HL-60 (cell line): ENCODE measurements at regions not wholly inside any gene's neighbourhood (a gene's known extent, or its start where the extent isn't known, plus 50 kb on each side); places are given as distances from the start of the nearest gene placed in this dataset.

Experiments used
- DNase-seq, 2 experiments: peaks; one replicate each; pipeline ENCODE4 v3.0.0-alpha.2; 2010 to 2020; ENCODE audit warnings: low read depth in 1 of 2, low spot score in 1 of 2
- H3K27ac ChIP-seq: fragments of 250-450 bp; sonication (Bioruptor Pico); replicated peaks from 2 replicates; pipeline ENCODE4 v1.5.1; 2020; ENCODE audit warnings: mild to moderate bottlenecking, moderate library complexity
- H3K27me3 ChIP-seq: fragments of 250-450 bp; sonication (Bioruptor Pico); 2 replicates; pipeline ENCODE4 v1.5.1; 2021; ENCODE audit warnings: mild to moderate bottlenecking, moderate library complexity; ENCODE audit not compliant: insufficient read depth, poor library complexity, severe bottlenecking
- H3K4me3 ChIP-seq: replicated peaks from 2 replicates; pipeline ENCODE4 v1.5.1; 2011; ENCODE audit warnings: mild to moderate bottlenecking, control low read depth, low read length; ENCODE audit not compliant: insufficient read depth
- CTCF ChIP-seq: IDR thresholded peaks from one replicate; pipeline ENCODE4 v1.5.1; 2011; ENCODE audit warnings: low read length, control low read depth, inconsistent platforms; ENCODE audit not compliant: insufficient read depth
- GABPA ChIP-seq: IDR thresholded peaks from 2 replicates; pipeline ENCODE4 v1.6.1; 2012; ENCODE audit warnings: low read depth
- POLR2AphosphoS5 ChIP-seq: IDR thresholded peaks from 2 replicates; pipeline ENCODE4 v1.6.1; 2012; ENCODE audit warnings: low read depth
- REST ChIP-seq: IDR thresholded peaks from 2 replicates; pipeline ENCODE4 v1.6.1; 2012; ENCODE audit warnings: low read depth; ENCODE audit not compliant: insufficient replicate concordance
- SPI1 ChIP-seq: IDR thresholded peaks from 2 replicates; pipeline ENCODE4 v1.6.1; 2012; ENCODE audit warnings: low read depth, mild to moderate bottlenecking, borderline replicate concordance

- TF ChIP-seq POLR2AphosphoS5 = no peak
- TF ChIP-seq SPI1 = no peak; the same call in 1 of the 2 replicates
- TF ChIP-seq REST = no peak
- no peak for TF ChIP-seq CTCF
- TF ChIP-seq GABPA = no peak
These were observed 225.5 kb upstream of the IL12A start for GRCh38 chr3:159763011-159763601.

GRCh38 chr3:159763602-159764489, 224.8 kb upstream of the IL12A start:
- no peak for TF ChIP-seq POLR2AphosphoS5
- TF ChIP-seq CTCF = no peak
- no peak for TF ChIP-seq SPI1
- no peak for TF ChIP-seq GABPA
- TF ChIP-seq REST = no peak
- H3K4me3 ChIP-seq = peak overlapping the region; percentile 51
- peaks cover 45% of the 10 kb centered on the region for H3K27me3 ChIP-seq
- no peak overlapping the region for H3K27ac ChIP-seq
- DNase-seq = no peak

More at GRCh38 chr3:159763011-159763601, 225.5 kb upstream of the IL12A start:
- H3K4me3 ChIP-seq = peak overlapping the region; percentile 51
- no peak overlapping the region for H3K27ac ChIP-seq
- peak; percentile 30 to 43 for DNase-seq
- peaks cover 45% of the 10 kb centered on the region for H3K27me3 ChIP-seq

GRCh38 chr3:159764490-159765029, 224.1 kb upstream of the IL12A start:
- peaks cover 45% of the 10 kb centered on the region for H3K27me3 ChIP-seq
- peak overlapping the region; percentile 51 for H3K4me3 ChIP-seq
- no peak for TF ChIP-seq GABPA
- no peak for TF ChIP-seq CTCF
- TF ChIP-seq REST = no peak
- DNase-seq = no peak
- H3K27ac ChIP-seq = no peak overlapping the region
